Transverse colon (tissue), 4 donors: ENCODE measurements at regions not wholly inside any gene's neighbourhood (a gene's known extent, or its start where the extent isn't known, plus 50 kb on each side); places are given as distances from the start of the nearest gene placed in this dataset.

Experiments used
- DNase-seq: peaks from one replicate; pipeline ENCODE4 v3.0.0-alpha.2; 2019
- H3K27ac ChIP-seq, 4 donors: fragments of 200-600 bp; sonication (generic); 2 replicates each; pipeline ENCODE4 v1.5.1; 2016 to 2018; ENCODE audit warnings: inconsistent platforms in 4 of 4
- H3K27me3 ChIP-seq: fragments of 200-600 bp; sonication (generic); 2 replicates; pipeline ENCODE4 v1.5.1; 2017; ENCODE audit warnings: inconsistent platforms
- H3K36me3 ChIP-seq, 4 donors: fragments of 200-600 bp; sonication (generic); 2 replicates each; pipeline ENCODE4 v1.5.1; 2017 to 2019; ENCODE audit warnings: inconsistent platforms in 4 of 4
- H3K4me1 ChIP-seq, 4 donors: fragments of 200-600 bp; sonication (generic); 2 replicates each; pipeline ENCODE4 v1.5.1; 2017 to 2020; ENCODE audit warnings: inconsistent platforms in 4 of 4
- H3K4me3 ChIP-seq, 4 donors: fragments of 200-600 bp; sonication (generic); 1 replicate in 1 of 4; 2 replicates in 3 of 4; pipeline versions ENCODE4 v1.5.1 to v1.6.1; 2017 to 2019; ENCODE audit warnings: inconsistent platforms in 4 of 4
- H3K9me3 ChIP-seq, 2 donors: fragments of 200-600 bp; sonication (generic); 2 replicates each; pipeline ENCODE4 v1.5.1; 2017 to 2019; ENCODE audit warnings: inconsistent platforms in 2 of 2
- EP300 ChIP-seq: sonication (generic); formaldehyde crosslinking; IDR thresholded peaks from one replicate; pipeline ENCODE4 v1.6.1; 2017; ENCODE audit warnings: antibody characterized with exemption, low read depth
- POLR2A ChIP-seq: fragments of 450-650 bp; IDR thresholded peaks from one replicate; pipeline ENCODE4 v1.6.1; 2016; ENCODE audit warnings: antibody characterized with exemption, mild to moderate bottlenecking, moderate library complexity
- POLR2AphosphoS5 ChIP-seq, 3 donors: sonication (generic); formaldehyde crosslinking; IDR thresholded peaks; one replicate each; pipeline ENCODE4 v1.6.1; 2016; ENCODE audit warnings: antibody characterized with exemption in 3 of 3
- WGBS, 2 donors: methylation state at CpG; one replicate each; pipeline ENCODE4 v1.1.5; 2018; ENCODE audit warnings: low coverage in 1 of 2; 5-methylcytosine and 5-hydroxymethylcytosine counted together
- in situ Hi-C, 4 donors: fragments of 200-750 bp; cut with MboI; loops; one replicate each; pipeline versions ENCODE4 v1.15.0 to v1.15.1; 2017; ENCODE audit warnings: low sequenced_read_pairs in 3 of 4, low pct_ligation_motif_present in 1 of 4, low pct_unique_long_range_greater_than_20kb in 1 of 4
- intact Hi-C: fragments of 100-400 bp; cut with DNase I; formaldehyde crosslinking; loops from one replicate; pipeline ENCODE4 v1.15.1; 2023; ENCODE audit warnings: low total_unique reads
- TF ChIP-seq, protein P1 (sequence below), 5 experiments: fragments of 200-600 bp in 3 of 5; fragments of 450-650 bp in 2 of 5; sonication (generic) in 3 of 5; IDR thresholded peaks; 1 replicate in 2 of 5; 2 replicates in 3 of 5; pipeline ENCODE4 v1.5.1; 2016 to 2017; ENCODE audit warnings: antibody characterized with exemption in 5 of 5, inconsistent platforms in 3 of 5, mild to moderate bottlenecking in 2 of 5, moderate library complexity in 1 of 5

DNA sequence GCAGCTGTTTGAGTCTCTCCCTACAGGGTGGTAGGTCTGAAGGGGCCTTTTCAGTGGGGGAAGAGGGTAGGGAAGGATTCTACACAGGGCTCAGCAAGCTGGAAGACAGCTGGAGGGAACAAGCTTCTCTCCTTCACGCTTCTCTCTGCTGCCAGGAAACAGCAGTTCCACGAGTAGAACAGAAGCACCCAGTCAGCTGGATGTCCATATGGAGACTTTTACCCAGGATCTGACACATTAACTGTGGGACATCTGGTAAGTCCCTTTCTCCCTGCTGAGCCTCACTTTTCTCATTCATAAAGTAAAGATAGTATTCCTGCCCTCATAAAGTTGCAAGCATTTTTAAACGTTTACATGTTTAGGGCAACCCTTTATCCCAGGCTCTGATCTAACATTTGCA is 280.3 kb downstream of the OMA1 start:
- Histone ChIP-seq H3K36me3 (no peaks in the 10 kb centered on the region), H3K27ac (no peak overlapping the region), H3K9me3 (no peaks in the 10 kb centered on the region), H3K27me3 (no peaks in the 10 kb centered on the region), H3K4me3 (no peak overlapping the region), H3K4me1 (no peaks in the 10 kb centered on the region)
- intact Hi-C loops, result no loop called here
- 54% methylated on average over 3 of the region's 3 CpGs; no CpG with 5 or more reads in 1 of the 2 donors for WGBS, 2 donors
- TF ChIP-seq EP300, result no peak
- no peak for TF ChIP-seq POLR2A
- TF ChIP-seq, protein P1, sequence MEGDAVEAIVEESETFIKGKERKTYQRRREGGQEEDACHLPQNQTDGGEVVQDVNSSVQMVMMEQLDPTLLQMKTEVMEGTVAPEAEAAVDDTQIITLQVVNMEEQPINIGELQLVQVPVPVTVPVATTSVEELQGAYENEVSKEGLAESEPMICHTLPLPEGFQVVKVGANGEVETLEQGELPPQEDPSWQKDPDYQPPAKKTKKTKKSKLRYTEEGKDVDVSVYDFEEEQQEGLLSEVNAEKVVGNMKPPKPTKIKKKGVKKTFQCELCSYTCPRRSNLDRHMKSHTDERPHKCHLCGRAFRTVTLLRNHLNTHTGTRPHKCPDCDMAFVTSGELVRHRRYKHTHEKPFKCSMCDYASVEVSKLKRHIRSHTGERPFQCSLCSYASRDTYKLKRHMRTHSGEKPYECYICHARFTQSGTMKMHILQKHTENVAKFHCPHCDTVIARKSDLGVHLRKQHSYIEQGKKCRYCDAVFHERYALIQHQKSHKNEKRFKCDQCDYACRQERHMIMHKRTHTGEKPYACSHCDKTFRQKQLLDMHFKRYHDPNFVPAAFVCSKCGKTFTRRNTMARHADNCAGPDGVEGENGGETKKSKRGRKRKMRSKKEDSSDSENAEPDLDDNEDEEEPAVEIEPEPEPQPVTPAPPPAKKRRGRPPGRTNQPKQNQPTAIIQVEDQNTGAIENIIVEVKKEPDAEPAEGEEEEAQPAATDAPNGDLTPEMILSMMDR (IDR thresholded peaks at IDR 0.05), result no peak
- in situ Hi-C loops, result no loop called here
- DNase-seq, result no peak

DNA sequence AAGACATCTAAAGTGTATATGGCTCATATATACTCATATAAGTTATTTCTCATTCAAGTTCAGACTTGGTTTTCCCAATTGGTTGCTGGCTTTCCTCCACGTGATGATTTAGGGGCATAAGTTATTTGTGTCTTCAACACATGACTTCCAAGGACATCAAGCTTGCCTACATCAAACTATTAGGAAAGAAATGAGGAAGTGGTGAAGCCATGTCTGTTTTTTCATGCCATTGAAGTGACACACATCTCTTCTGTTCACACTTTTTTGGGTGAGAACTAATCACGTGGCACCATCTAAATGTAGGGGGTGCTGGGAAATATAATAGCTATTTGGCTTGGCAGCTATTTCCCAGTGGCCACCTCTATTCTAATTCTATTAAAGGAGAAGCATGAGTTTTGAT is 282.1 kb downstream of the OMA1 start:
- TF ChIP-seq, protein P1 (IDR thresholded peaks at IDR 0.05), result no peak
- TF ChIP-seq POLR2AphosphoS5 (IDR thresholded peaks at IDR 0.05) (no peak), EP300 (no peak), POLR2A (no peak)
- Histone ChIP-seq H3K4me1 (no peaks in the 10 kb centered on the region), H3K4me3 (no peak overlapping the region), H3K27me3 (no peaks in the 10 kb centered on the region), H3K27ac (no peak overlapping the region), H3K36me3 (no peaks in the 10 kb centered on the region), H3K9me3 (no peaks in the 10 kb centered on the region)
- in situ Hi-C loops, result no loop called here
- 57 to 69% methylated on average over 2 of the region's 2 CpGs for WGBS, 2 donors
- DNase-seq, result no peak
- intact Hi-C loops, result no loop called here

DNA sequence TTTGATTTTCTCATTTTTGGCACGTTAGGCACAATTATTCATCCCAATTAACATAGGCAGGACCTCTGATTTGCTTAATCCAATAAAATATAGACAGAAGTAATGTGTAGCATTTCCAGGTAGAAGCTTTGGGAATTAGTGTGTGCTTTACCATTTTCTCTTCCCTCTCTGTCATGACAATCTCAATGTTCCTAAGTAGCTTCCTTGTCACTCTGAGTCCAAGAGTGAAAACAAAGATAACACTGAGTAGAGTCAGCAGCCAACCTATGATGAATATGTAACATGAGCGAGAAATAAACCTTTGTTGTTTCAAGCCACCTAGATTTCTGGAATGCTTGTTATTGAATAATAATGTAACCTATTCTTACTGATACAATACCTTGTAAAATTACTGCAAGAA is 283.8 kb downstream of the OMA1 start:
- Histone ChIP-seq H3K27ac (no peak overlapping the region), H3K4me3 (no peak overlapping the region), H3K27me3 (no peaks in the 10 kb centered on the region), H3K36me3 (no peaks in the 10 kb centered on the region), H3K9me3 (no peaks in the 10 kb centered on the region), H3K4me1 (no peaks in the 10 kb centered on the region)
- DNase-seq, result no peak
- in situ Hi-C loops (no loop called here), intact Hi-C loops (no loop called here)
- WGBS, 2 donors, result 77 to 88% methylated on average over 2 of the region's 2 CpGs
- TF ChIP-seq POLR2AphosphoS5 (IDR thresholded peaks at IDR 0.05) (no peak), EP300 (no peak), POLR2A (no peak)
- TF ChIP-seq, protein P1 (IDR thresholded peaks at IDR 0.05), result no peak

DNA sequence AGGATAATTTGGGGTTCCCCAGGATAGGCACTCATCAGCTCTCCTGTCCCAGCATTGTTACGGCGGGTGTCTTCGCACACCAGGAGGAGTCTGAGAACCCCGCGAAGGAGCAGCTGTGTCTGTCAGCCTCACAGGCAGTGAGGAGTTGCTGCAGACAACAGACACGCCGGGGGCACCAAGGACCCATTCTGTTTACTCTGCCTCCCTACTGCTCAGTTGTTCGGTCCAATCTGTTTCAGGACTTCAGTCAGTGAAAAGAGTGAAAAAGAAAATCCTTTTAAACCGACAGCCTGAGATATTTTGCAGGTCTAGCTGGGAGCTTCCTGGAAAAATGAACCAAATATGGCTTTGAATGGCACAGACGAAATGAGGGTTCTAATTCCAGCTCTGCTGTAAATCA is 288.4 kb downstream of the OMA1 start:
- no peak for DNase-seq
- TF ChIP-seq POLR2AphosphoS5 (IDR thresholded peaks at IDR 0.05) (no peak), EP300 (no peak), POLR2A (no peak)
- TF ChIP-seq, protein P1 (IDR thresholded peaks at IDR 0.05), result no peak
- Histone ChIP-seq H3K27me3 (no peaks in the 10 kb centered on the region), H3K4me3 (no peak overlapping the region), H3K9me3 (no peaks in the 10 kb centered on the region), H3K36me3 (no peaks in the 10 kb centered on the region), H3K4me1 (no peaks in the 10 kb centered on the region), H3K27ac (no peak overlapping the region)
- intact Hi-C loops (no loop called here), in situ Hi-C loops (no loop called here)
- 81 to 85% methylated on average over 9 to 10 of the region's 10 CpGs for WGBS, 2 donors
